SK-N-SH (cell line): ENCODE measurements at regions not wholly inside any gene's neighbourhood (a gene's known extent, or its start where the extent isn't known, plus 50 kb on each side); places are given as distances from the start of the nearest gene placed in this dataset.

Experiments used
- EP300 ChIP-seq, 2 experiments: IDR thresholded peaks; 2 replicates each; pipeline versions ENCODE4 v1.4.0 to v1.6.1; 2012; ENCODE audit warnings: borderline replicate concordance in 1 of 2, low read depth in 1 of 2, low read length in 1 of 2
- NFIC ChIP-seq: IDR thresholded peaks from 2 replicates; pipeline ENCODE4 v1.4.0; 2012; ENCODE audit warnings: borderline replicate concordance
- NRF1 ChIP-seq: IDR thresholded peaks from 2 replicates; pipeline ENCODE4 v1.6.1; 2012; ENCODE audit warnings: low read depth, mild to moderate bottlenecking, low read length
- RAD21 ChIP-seq: IDR thresholded peaks from 2 replicates; pipeline ENCODE4 v1.6.1; 2012; ENCODE audit warnings: mild to moderate bottlenecking, low read length
- SIN3A ChIP-seq: IDR thresholded peaks from 2 replicates; pipeline ENCODE4 v1.6.1; 2012; ENCODE audit warnings: low read depth, mild to moderate bottlenecking, low read length, moderate library complexity, borderline replicate concordance
- TF ChIP-seq, protein P1 (sequence below): fragments of 200-600 bp; sonication (generic); IDR thresholded peaks from 2 replicates; pipeline ENCODE4 v1.6.1; 2017; ENCODE audit warnings: antibody characterized with exemption, mild to moderate bottlenecking, moderate library complexity

DNA sequence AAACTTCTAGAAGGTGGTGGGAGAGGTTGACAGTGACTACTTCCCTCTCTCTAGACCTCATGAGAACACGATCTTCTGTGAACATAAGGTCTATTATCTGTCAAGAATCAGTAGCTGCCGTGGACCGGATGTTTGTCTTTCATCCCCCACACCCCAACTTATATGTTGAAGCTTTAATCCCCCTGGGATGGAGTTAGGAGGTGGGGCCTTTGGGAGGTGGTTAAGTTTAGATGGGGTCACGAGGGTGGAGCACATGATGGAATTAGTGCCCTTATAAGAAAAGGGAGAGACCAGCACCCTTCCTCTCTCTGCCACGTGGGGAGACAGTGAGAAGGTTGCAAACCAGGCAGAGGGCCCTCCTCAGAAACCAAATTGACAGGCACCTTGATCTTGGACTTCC is 409.1 kb downstream of the QKI start:
- TF ChIP-seq, protein P1, sequence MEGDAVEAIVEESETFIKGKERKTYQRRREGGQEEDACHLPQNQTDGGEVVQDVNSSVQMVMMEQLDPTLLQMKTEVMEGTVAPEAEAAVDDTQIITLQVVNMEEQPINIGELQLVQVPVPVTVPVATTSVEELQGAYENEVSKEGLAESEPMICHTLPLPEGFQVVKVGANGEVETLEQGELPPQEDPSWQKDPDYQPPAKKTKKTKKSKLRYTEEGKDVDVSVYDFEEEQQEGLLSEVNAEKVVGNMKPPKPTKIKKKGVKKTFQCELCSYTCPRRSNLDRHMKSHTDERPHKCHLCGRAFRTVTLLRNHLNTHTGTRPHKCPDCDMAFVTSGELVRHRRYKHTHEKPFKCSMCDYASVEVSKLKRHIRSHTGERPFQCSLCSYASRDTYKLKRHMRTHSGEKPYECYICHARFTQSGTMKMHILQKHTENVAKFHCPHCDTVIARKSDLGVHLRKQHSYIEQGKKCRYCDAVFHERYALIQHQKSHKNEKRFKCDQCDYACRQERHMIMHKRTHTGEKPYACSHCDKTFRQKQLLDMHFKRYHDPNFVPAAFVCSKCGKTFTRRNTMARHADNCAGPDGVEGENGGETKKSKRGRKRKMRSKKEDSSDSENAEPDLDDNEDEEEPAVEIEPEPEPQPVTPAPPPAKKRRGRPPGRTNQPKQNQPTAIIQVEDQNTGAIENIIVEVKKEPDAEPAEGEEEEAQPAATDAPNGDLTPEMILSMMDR, result no peak
- TF ChIP-seq RAD21 (no peak), SIN3A (no peak), EP300 (IDR thresholded peaks at IDR 0.05; ENCODE audit: borderline replicate concordance in 1 of 2, low read depth in 1 of 2, low read length in 1 of 2) (no peak), NFIC (no peak), NRF1 (no peak)
